H1 (cell line): ENCODE measurements at regions not wholly inside any gene's neighbourhood (a gene's known extent, or its start where the extent isn't known, plus 50 kb on each side); places are given as distances from the start of the nearest gene placed in this dataset.
A peak's percentile ranks its signal among the peaks of the same experiment; 100 is the strongest.

Source experiments
- CTCF ChIA-PET: fragments of 300-600 bp; sonication (Branson Sonifier 250); formaldehyde crosslinking; loops from one replicate; lab custom pipeline; 2021; ENCODE audit not compliant: partially characterized antibody; lab: Charles Lee
- POLR2A ChIA-PET: fragments of 300-600 bp; sonication (Branson Sonifier 250); formaldehyde crosslinking; loops from one replicate; lab custom pipeline; 2021; ENCODE audit warnings: inconsistent platforms; ENCODE audit not compliant: partially characterized antibody; lab: Charles Lee
- DNase-seq, 2 experiments: peaks; one replicate each; pipeline versions ENCODE4 v3.0.0 to v3.0.0-alpha.2; 2010 to 2022; ENCODE audit warnings: low spot score in 2 of 2, low read depth in 1 of 2, mixed read lengths in 1 of 2
- FAIRE-seq: peaks from 2 replicates; lab custom pipeline; 2011; peaks lifted over from hg19 to GRCh38; lab: Jason Lieb, UNC
- H2AFZ ChIP-seq: 2 replicates; pipeline ENCODE4 v1.8.1; 2012; ENCODE audit warnings: low read length, inconsistent platforms
- H2AK5ac ChIP-seq: 2 replicates; pipeline ENCODE4 v1.6.1; 2013; ENCODE audit warnings: low read depth, low read length
- H2BK120ac ChIP-seq: replicated peaks from 2 replicates; pipeline ENCODE3; 2013; ENCODE audit warnings: low read depth, low read length, inconsistent platforms
- H2BK12ac ChIP-seq: 2 replicates; pipeline ENCODE4 v1.6.1; 2013; ENCODE audit warnings: low read depth, low read length
- H2BK15ac ChIP-seq: 2 replicates; pipeline ENCODE4 v1.6.1; 2013; ENCODE audit warnings: low read length
- H2BK20ac ChIP-seq: 2 replicates; pipeline ENCODE4 v1.6.1; 2013; ENCODE audit warnings: low read length
- H2BK5ac ChIP-seq: 2 replicates; pipeline ENCODE4 v1.6.1; 2013; ENCODE audit warnings: low read depth, low read length
- H3K14ac ChIP-seq: 2 replicates; pipeline ENCODE4 v1.6.1; 2013; ENCODE audit warnings: inconsistent platforms; ENCODE audit not compliant: insufficient read length
- H3K18ac ChIP-seq: 2 replicates; pipeline ENCODE4 v1.6.1; 2013; ENCODE audit warnings: low read length; ENCODE audit errors: extremely low read depth
- H3K23ac ChIP-seq: 2 replicates; pipeline ENCODE4 v1.6.1; 2013; ENCODE audit warnings: inconsistent platforms; ENCODE audit not compliant: insufficient read length
- H3K23me2 ChIP-seq: 2 replicates; pipeline ENCODE4 v1.6.1; 2013; ENCODE audit warnings: low read depth, low read length
- H3K27ac ChIP-seq: 2 replicates; pipeline ENCODE4 v1.6.1; 2011; ENCODE audit warnings: low read depth, low read length, inconsistent platforms
- H3K27me3 ChIP-seq, 4 experiments: replicated peaks in 1 of 4; 1 replicate in 1 of 4; 2 replicates in 3 of 4; pipeline versions ENCODE4 v1.6.1 to v1.8.1; 2011 to 2013; ENCODE audit warnings: low read length in 3 of 4, mild to moderate bottlenecking in 3 of 4, inconsistent platforms in 2 of 4, mixed read lengths in 2 of 4, moderate library complexity in 1 of 4; ENCODE audit not compliant: control insufficient read depth in 3 of 4, insufficient read depth in 3 of 4; ENCODE audit errors: extremely low read depth in 1 of 4
- H3K36me3 ChIP-seq, 4 experiments: 2 replicates each; pipeline versions ENCODE4 v1.6.1 to v1.8.1; 2011 to 2013; ENCODE audit warnings: mild to moderate bottlenecking in 4 of 4, low read length in 3 of 4, moderate library complexity in 2 of 4, control low read depth in 1 of 4, inconsistent platforms in 1 of 4; ENCODE audit not compliant: insufficient read depth in 4 of 4, control insufficient read depth in 2 of 4
- H3K4ac ChIP-seq: replicated peaks from 2 replicates; pipeline ENCODE3; 2013; ENCODE audit warnings: low read length, low read depth, mixed read lengths, inconsistent platforms; ENCODE audit not compliant: insufficient read length
- H3K4me1 ChIP-seq, 4 experiments: replicated peaks in 1 of 4; 1 replicate in 1 of 4; 2 replicates in 3 of 4; pipeline versions ENCODE4 v1.6.1 to v1.8.1; 2011 to 2013; ENCODE audit warnings: low read length in 3 of 4, inconsistent platforms in 2 of 4, mixed read lengths in 1 of 4; ENCODE audit not compliant: insufficient read depth in 4 of 4, control insufficient read depth in 3 of 4
- H3K4me2 ChIP-seq, 2 experiments: 2 replicates each; pipeline versions ENCODE4 v1.6.1 to v1.8.1; 2011 to 2013; ENCODE audit warnings: low read depth in 2 of 2, low read length in 2 of 2, control low read depth in 1 of 2, inconsistent platforms in 1 of 2, mild to moderate bottlenecking in 1 of 2; ENCODE audit not compliant: insufficient read depth in 1 of 2
- H3K4me3 ChIP-seq, 4 experiments: fragments of 200-600, 300-600 bp in 1 of 4; sonication (generic), shearing (Covaris generic), sonication (Bioruptor Twin) in 1 of 4; 2 replicates each; pipeline versions ENCODE4 v1.5.1 to v1.8.1; 2011 to 2016; ENCODE audit warnings: low read length in 4 of 4, low read depth in 3 of 4, control low read depth in 2 of 4, inconsistent platforms in 2 of 4, mild to moderate bottlenecking in 2 of 4, mixed read lengths in 1 of 4, moderate library complexity in 1 of 4; ENCODE audit not compliant: insufficient read depth in 2 of 4; ENCODE audit errors: extremely low read depth in 1 of 4
- H3K56ac ChIP-seq: replicated peaks from 2 replicates; pipeline ENCODE3; 2013; ENCODE audit warnings: low read depth, mild to moderate bottlenecking, mixed read lengths, low read length, inconsistent platforms; ENCODE audit not compliant: insufficient read length
- H3K79me1 ChIP-seq: 2 replicates; pipeline ENCODE4 v1.6.1; 2013; ENCODE audit warnings: low read depth, low read length, control low read depth
- H3K79me2 ChIP-seq, 2 experiments: 2 replicates each; pipeline versions ENCODE4 v1.6.1 to v1.8.1; 2012 to 2013; ENCODE audit warnings: low read length in 2 of 2, mild to moderate bottlenecking in 2 of 2, inconsistent platforms in 1 of 2; ENCODE audit not compliant: insufficient read depth in 2 of 2, control insufficient read depth in 1 of 2
- H3K9ac ChIP-seq, 4 experiments: replicated peaks in 1 of 4; 1 replicate in 1 of 4; 2 replicates in 3 of 4; pipeline versions ENCODE4 v1.6.1 to v1.8.1; 2011 to 2013; ENCODE audit warnings: low read depth in 3 of 4, low read length in 3 of 4, control low read depth in 2 of 4, mild to moderate bottlenecking in 2 of 4, moderate library complexity in 2 of 4, inconsistent platforms in 1 of 4; ENCODE audit errors: extremely low read depth in 1 of 4
- H3K9me3 ChIP-seq, 2 experiments: 2 replicates each; pipeline versions ENCODE4 v1.6.1 to v1.8.1; 2012 to 2013; ENCODE audit warnings: mild to moderate bottlenecking in 2 of 2, moderate library complexity in 2 of 2, control low read depth in 1 of 2, inconsistent platforms in 1 of 2, low read depth in 1 of 2, low read length in 1 of 2, mixed read lengths in 1 of 2; ENCODE audit not compliant: insufficient read depth in 2 of 2
- H4K20me1 ChIP-seq, 2 experiments: replicated peaks in 1 of 2; 2 replicates each; pipeline versions ENCODE3 to v1.8.1; 2011 to 2013; ENCODE audit warnings: inconsistent platforms in 2 of 2, low read length in 2 of 2, mild to moderate bottlenecking in 1 of 2; ENCODE audit not compliant: insufficient read depth in 2 of 2, control insufficient read depth in 1 of 2
- H4K5ac ChIP-seq: 2 replicates; pipeline ENCODE4 v1.6.1; 2013; ENCODE audit warnings: low read length, low read depth, mixed read lengths, inconsistent platforms; ENCODE audit not compliant: insufficient read length
- H4K8ac ChIP-seq: 2 replicates; pipeline ENCODE4 v1.8.0; 2013; ENCODE audit warnings: mild to moderate bottlenecking, moderate library complexity, low read length, inconsistent platforms; ENCODE audit not compliant: insufficient read depth; ENCODE audit errors: extremely low read depth
- H4K91ac ChIP-seq: replicated peaks from 2 replicates; pipeline ENCODE3; 2013; ENCODE audit warnings: low read length, mixed read lengths, inconsistent platforms; ENCODE audit not compliant: insufficient read length
- CHD2 ChIP-seq: IDR thresholded peaks from 2 replicates; pipeline ENCODE4 v1.6.1; 2012; ENCODE audit warnings: low read length, improper control_type of control experiment
- FOSL1 ChIP-seq: IDR thresholded peaks from 2 replicates; pipeline ENCODE4 v1.6.1; 2011; ENCODE audit warnings: mild to moderate bottlenecking, low read depth, low read length, moderate library complexity; ENCODE audit not compliant: insufficient read depth
- GABPA ChIP-seq: IDR thresholded peaks from 2 replicates; pipeline ENCODE4 v1.6.1; 2011; ENCODE audit warnings: mild to moderate bottlenecking, low read length, moderate library complexity, borderline replicate concordance; ENCODE audit not compliant: insufficient read depth
- JUN ChIP-seq: IDR thresholded peaks from 2 replicates; pipeline ENCODE4 v1.6.1; 2011; ENCODE audit warnings: low read depth, mild to moderate bottlenecking, improper control_type of control experiment, low read length
- NANOG ChIP-seq: IDR thresholded peaks from 2 replicates; pipeline ENCODE4 v1.6.1; 2011; ENCODE audit warnings: low read length, low read depth, mild to moderate bottlenecking, inconsistent platforms; ENCODE audit not compliant: insufficient read depth, poor library complexity, severe bottlenecking
- RFX5 ChIP-seq: IDR thresholded peaks from 2 replicates; pipeline ENCODE4 v1.6.1; 2011; ENCODE audit warnings: low read depth, low read length, improper control_type of control experiment, borderline replicate concordance
- RXRA ChIP-seq: IDR thresholded peaks from 2 replicates; pipeline ENCODE4 v1.6.1; 2011; ENCODE audit warnings: low read depth, mild to moderate bottlenecking, low read length, moderate library complexity; ENCODE audit not compliant: insufficient read depth
- SAP30 ChIP-seq: fragments of 300-600 bp; sonication (generic); IDR thresholded peaks from 2 replicates; pipeline ENCODE4 v1.7.1; 2012; ENCODE audit warnings: low read length, moderate library complexity, mild to moderate bottlenecking, inconsistent platforms; ENCODE audit not compliant: insufficient read depth, insufficient replicate concordance
- SP1 ChIP-seq: IDR thresholded peaks from 2 replicates; pipeline ENCODE4 v1.6.1; 2011; ENCODE audit warnings: low read depth, low read length
- SP4 ChIP-seq: IDR thresholded peaks from 2 replicates; pipeline ENCODE4 v1.6.1; 2012; ENCODE audit warnings: low read length, inconsistent platforms
- WGBS, 2 experiments: shearing (Covaris generic) in 1 of 2; methylation state at CpG; one replicate each; pipeline versions ENCODE4 v1.1.6 to v1.1.7; 2013 to 2015; ENCODE audit warnings: low lambda C conversion rate in 2 of 2, mixed read lengths in 2 of 2, inconsistent platforms in 1 of 2, low coverage in 1 of 2, missing lambda C conversion rate in 1 of 2; ENCODE audit not compliant: insufficient replicate concordance in 2 of 2, insufficient coverage in 1 of 2, insufficient read length in 1 of 2; ENCODE audit errors: extremely low coverage in 1 of 2, missing lambda C conversion rate in 1 of 2; 5-methylcytosine and 5-hydroxymethylcytosine counted together
- TF ChIP-seq, protein P1 (sequence below), 3 experiments: IDR thresholded peaks; 1 replicate in 2 of 3; 2 replicates in 1 of 3; pipeline versions ENCODE4 v1.5.1 to v1.6.1; 2011; ENCODE audit warnings: low read length in 3 of 3, mild to moderate bottlenecking in 3 of 3, inconsistent platforms in 2 of 3, low read depth in 1 of 3, moderate library complexity in 1 of 3; ENCODE audit not compliant: insufficient read depth in 1 of 3; ENCODE audit errors: control extremely low read depth in 1 of 3
- TF ChIP-seq, protein P2 (sequence below): IDR thresholded peaks from 2 replicates; pipeline ENCODE4 v1.6.1; 2012; ENCODE audit warnings: inconsistent platforms

DNA sequence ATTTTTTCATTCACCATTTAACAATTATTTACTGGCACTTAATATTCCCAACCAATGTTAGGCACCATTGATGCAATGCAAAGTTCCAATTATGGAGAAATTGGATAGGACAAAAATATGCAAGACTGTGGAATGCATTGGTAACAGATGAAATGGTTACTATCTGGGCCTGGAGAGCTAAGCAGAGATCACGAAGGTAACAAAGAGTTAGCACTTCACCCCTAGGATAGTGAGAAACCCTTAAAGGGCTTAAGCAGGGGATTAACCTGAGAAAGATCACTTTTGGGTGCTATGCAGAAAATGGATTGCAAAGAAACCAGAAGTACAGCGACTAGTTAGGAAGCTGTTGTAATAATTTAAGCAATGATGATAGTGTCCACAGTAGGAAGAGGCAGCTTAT, 129.6 kb upstream of the GPR149 start:
- no peak for FAIRE-seq
- Histone ChIP-seq H4K8ac (no peak overlapping the region), H2AK5ac (no peak overlapping the region), H3K27ac (no peak overlapping the region), H3K9ac (no peak overlapping the region), H3K4ac (no peak overlapping the region), H3K4me3 (no peak overlapping the region), H3K56ac (no peak overlapping the region), H2AFZ (peak overlapping the region; percentile 26; the same call in 1 of the 2 replicates), H4K91ac (no peak overlapping the region), H2BK5ac (no peak overlapping the region), H3K18ac (no peak overlapping the region), H3K4me1 (peaks cover 0 to 8% (median 0%) of the 10 kb centered on the region in 4 experiments; a peak in 2 of 7 replicates), H3K4me2 (no peak overlapping the region), H2BK20ac (no peak overlapping the region), H4K5ac (no peak overlapping the region), H3K27me3 (no peaks in the 10 kb centered on the region), H3K14ac (no peak overlapping the region), H3K79me2 (no peaks in the 10 kb centered on the region), H4K20me1 (no peaks in the 10 kb centered on the region), H2BK15ac (no peak overlapping the region), H3K23me2 (no peaks in the 10 kb centered on the region; the same call in 1 of the 2 replicates), H2BK12ac (no peak overlapping the region), H2BK120ac (no peak overlapping the region), H3K36me3 (no peaks in the 10 kb centered on the region), H3K79me1 (no peaks in the 10 kb centered on the region), H3K23ac (no peak overlapping the region), H3K9me3 (no peaks in the 10 kb centered on the region)
- DNase-seq: no peak
- ChIA-PET POLR2A (no interaction called here), CTCF (interaction anchor here (0.6 to 0.7 kb wide), 2 partner anchors 57 to 649 kb away, joined by 3 read pairs; no protein-coding TSS in a partner anchor)
- 83% methylated on average over 2 of the region's 2 CpGs; no CpG with 5 or more reads in 1 of the 2 experiments for WGBS, 2 experiments
- TF ChIP-seq JUN (no peak), GABPA (no peak), RFX5 (no peak), NANOG (no peak), CHD2 (no peak), FOSL1 (no peak), SP4 (no peak), RXRA (no peak), SAP30 (no peak), SP1 (no peak)
- TF ChIP-seq, protein P1, sequence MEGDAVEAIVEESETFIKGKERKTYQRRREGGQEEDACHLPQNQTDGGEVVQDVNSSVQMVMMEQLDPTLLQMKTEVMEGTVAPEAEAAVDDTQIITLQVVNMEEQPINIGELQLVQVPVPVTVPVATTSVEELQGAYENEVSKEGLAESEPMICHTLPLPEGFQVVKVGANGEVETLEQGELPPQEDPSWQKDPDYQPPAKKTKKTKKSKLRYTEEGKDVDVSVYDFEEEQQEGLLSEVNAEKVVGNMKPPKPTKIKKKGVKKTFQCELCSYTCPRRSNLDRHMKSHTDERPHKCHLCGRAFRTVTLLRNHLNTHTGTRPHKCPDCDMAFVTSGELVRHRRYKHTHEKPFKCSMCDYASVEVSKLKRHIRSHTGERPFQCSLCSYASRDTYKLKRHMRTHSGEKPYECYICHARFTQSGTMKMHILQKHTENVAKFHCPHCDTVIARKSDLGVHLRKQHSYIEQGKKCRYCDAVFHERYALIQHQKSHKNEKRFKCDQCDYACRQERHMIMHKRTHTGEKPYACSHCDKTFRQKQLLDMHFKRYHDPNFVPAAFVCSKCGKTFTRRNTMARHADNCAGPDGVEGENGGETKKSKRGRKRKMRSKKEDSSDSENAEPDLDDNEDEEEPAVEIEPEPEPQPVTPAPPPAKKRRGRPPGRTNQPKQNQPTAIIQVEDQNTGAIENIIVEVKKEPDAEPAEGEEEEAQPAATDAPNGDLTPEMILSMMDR (IDR thresholded peaks at IDR 0.05; ENCODE audit: control extremely low read depth in 1 of 3, insufficient read depth in 1 of 3, low read depth in 1 of 3, low read length in 3 of 3): no peak
- TF ChIP-seq, protein P2, sequence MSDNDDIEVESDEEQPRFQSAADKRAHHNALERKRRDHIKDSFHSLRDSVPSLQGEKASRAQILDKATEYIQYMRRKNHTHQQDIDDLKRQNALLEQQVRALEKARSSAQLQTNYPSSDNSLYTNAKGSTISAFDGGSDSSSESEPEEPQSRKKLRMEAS: no peak
